ENCODE measurements at regions not wholly inside any gene's neighbourhood (a gene's known extent, or its start where the extent isn't known, plus 50 kb on each side); places are given as distances from the start of the nearest gene placed in this dataset.

DNA sequence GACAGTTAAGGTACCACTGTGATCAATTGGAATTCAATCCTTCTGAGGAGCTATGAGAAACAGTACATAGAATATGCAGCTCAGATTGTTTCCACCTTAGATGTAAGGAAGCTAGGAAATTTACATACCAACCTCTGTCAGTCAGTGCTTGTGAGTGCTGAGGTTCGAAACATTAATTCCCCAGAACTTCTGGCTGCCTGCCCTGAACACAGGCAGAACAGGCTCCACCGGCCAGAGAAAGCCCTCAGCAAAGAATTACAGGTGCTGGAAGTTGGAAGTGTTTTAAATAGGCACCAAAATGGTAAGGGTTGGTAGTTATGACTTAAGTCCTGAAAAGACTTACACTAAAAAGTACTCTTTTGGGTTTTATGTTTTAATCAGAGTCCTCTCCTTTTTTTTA, 651.8 kb downstream of the C4orf33 start:
- WGBS (ENCODE audit: extremely low coverage, insufficient coverage, insufficient read length): no CpG with 5 or more reads among the region's 2 CpGs
- DNase-seq: peak in 1 of 2 donors; percentile 19

DNA sequence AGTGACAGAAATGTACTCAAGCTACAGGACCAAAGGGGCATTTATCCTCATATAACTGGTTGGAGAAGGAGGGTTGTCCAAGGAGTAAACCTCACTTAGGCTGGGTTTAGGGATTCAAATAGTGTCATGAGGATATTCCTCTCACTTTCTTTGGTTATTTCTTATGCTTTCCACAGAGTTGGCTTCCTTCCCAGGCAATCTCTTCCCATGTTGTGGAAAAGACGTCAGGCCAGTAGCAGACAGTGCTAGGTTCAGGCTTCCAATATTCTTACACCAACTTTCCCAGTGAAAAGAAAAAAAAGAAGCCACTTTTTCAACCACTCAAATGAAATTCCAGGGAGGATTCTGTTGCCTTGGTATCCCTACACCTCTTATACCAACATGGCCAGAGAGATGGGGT, 653.0 kb downstream of the C4orf33 start:
- H3K9ac ChIP-seq (ENCODE audit: low read length): no peak overlapping the region
- H4K8ac ChIP-seq (ENCODE audit: low read depth, low read length): no peak overlapping the region
- H3K18ac ChIP-seq (ENCODE audit: low read length): no peak overlapping the region
- no peak overlapping the region for H3K4ac ChIP-seq (ENCODE audit: low read depth, low read length)
- no peaks in the 10 kb centered on the region for H3K79me2 ChIP-seq (ENCODE audit: control insufficient read depth, insufficient read depth, low read length, poor library complexity)
- no peak overlapping the region for H4K91ac ChIP-seq (ENCODE audit: low read depth, low read length)
- H3K14ac ChIP-seq (ENCODE audit: low read length): no peak overlapping the region
- DNase-seq: no peak
- no peaks in the 10 kb centered on the region for H3K36me3 ChIP-seq (ENCODE audit: control insufficient read depth in 1 of 2, insufficient read depth in 2 of 2, low read length in 2 of 2)
- H3K9me3 ChIP-seq (ENCODE audit: insufficient read depth, low read depth, low read length): no peaks in the 10 kb centered on the region
- no peak overlapping the region for H3K4me3 ChIP-seq (ENCODE audit: low read depth, low read length)
- H2BK120ac ChIP-seq (ENCODE audit: insufficient read depth, low read length, poor library complexity): no peak overlapping the region
- no peaks in the 10 kb centered on the region for H3K4me1 ChIP-seq (ENCODE audit: control insufficient read depth in 1 of 2, insufficient read depth in 2 of 2, low read length in 2 of 2)
- no peak overlapping the region for H2BK12ac ChIP-seq (ENCODE audit: low read length)
- H3K4me2 ChIP-seq (ENCODE audit: low read length): no peak overlapping the region
- whole genome bisulfite sequencing (ENCODE audit: extremely low coverage, insufficient coverage, insufficient read length): no CpG with 5 or more reads among the region's 1 CpG
- no peak overlapping the region for H3K27ac ChIP-seq (ENCODE audit: low read depth, low read length)
- no peaks in the 10 kb centered on the region for H3K27me3 ChIP-seq (ENCODE audit: insufficient read depth, low read length)
- no peak overlapping the region for H4K12ac ChIP-seq (ENCODE audit: low read depth, low read length)
- H2BK5ac ChIP-seq (ENCODE audit: low read depth, low read length, poor library complexity): no peak overlapping the region
- no peak overlapping the region for H2AK5ac ChIP-seq (ENCODE audit: low read length)
- H2AFZ ChIP-seq (ENCODE audit: insufficient read depth, low read length, poor library complexity): no peak overlapping the region
- H3K23ac ChIP-seq (ENCODE audit: low read length): no peak overlapping the region
- no peaks in the 10 kb centered on the region for H3K79me1 ChIP-seq (ENCODE audit: low read length)

More for the DNA sequence above, 651.8 kb downstream of the C4orf33 start:
- Histone ChIP-seq H4K12ac (ENCODE audit: low read depth, low read length) (no peak overlapping the region), H3K18ac (ENCODE audit: low read length) (no peak overlapping the region), H3K9ac (ENCODE audit: low read length) (no peak overlapping the region), H4K8ac (ENCODE audit: low read depth, low read length) (no peak overlapping the region), H3K27me3 (ENCODE audit: insufficient read depth, low read length) (no peaks in the 10 kb centered on the region), H3K4me1 (ENCODE audit: control insufficient read depth in 1 of 2, insufficient read depth in 2 of 2, low read length in 2 of 2) (no peaks in the 10 kb centered on the region), H3K4me2 (ENCODE audit: low read length) (no peak overlapping the region), H2AFZ (ENCODE audit: insufficient read depth, low read length, poor library complexity) (no peak overlapping the region), H3K9me3 (ENCODE audit: insufficient read depth, low read depth, low read length) (no peaks in the 10 kb centered on the region), H3K36me3 (ENCODE audit: control insufficient read depth in 1 of 2, insufficient read depth in 2 of 2, low read length in 2 of 2) (no peaks in the 10 kb centered on the region), H3K23ac (ENCODE audit: low read length) (no peak overlapping the region), H3K79me2 (ENCODE audit: control insufficient read depth, insufficient read depth, low read length, poor library complexity) (no peaks in the 10 kb centered on the region), H3K14ac (ENCODE audit: low read length) (no peak overlapping the region), H3K4me3 (ENCODE audit: low read depth, low read length) (no peak overlapping the region), H3K79me1 (ENCODE audit: low read length) (no peaks in the 10 kb centered on the region), H3K4ac (ENCODE audit: low read depth, low read length) (no peak overlapping the region), H2BK12ac (ENCODE audit: low read length) (no peak overlapping the region), H2AK5ac (ENCODE audit: low read length) (no peak overlapping the region), H4K91ac (ENCODE audit: low read depth, low read length) (no peak overlapping the region), H3K27ac (ENCODE audit: low read depth, low read length) (no peak overlapping the region), H2BK120ac (ENCODE audit: insufficient read depth, low read length, poor library complexity) (no peak overlapping the region), H2BK5ac (ENCODE audit: low read depth, low read length, poor library complexity) (no peak overlapping the region)

DNA sequence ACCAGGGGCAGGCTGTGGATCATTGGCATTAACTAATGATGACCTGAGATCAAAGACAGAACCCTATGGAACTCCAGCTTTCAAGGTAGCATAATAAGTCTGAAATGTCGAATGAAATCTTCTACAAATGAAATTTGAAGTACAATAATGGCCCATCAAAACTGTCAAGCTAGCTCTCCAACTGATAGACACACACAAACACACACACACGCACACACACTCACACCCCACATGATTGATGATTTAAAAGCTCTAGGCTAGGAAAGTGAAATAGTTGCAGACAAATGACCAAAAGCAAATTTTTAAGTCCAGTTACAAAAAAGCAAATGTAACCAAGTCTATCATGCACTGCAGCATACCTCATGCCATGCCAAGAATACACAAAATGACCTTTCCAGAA, 655.7 kb downstream of the C4orf33 start:
- no peak overlapping the region for H3K4ac ChIP-seq (ENCODE audit: low read depth, low read length)
- no peak overlapping the region for H4K8ac ChIP-seq (ENCODE audit: low read depth, low read length)
- H3K4me2 ChIP-seq (ENCODE audit: low read length): no peak overlapping the region
- no peaks in the 10 kb centered on the region for H3K4me1 ChIP-seq (ENCODE audit: control insufficient read depth in 1 of 2, insufficient read depth in 2 of 2, low read length in 2 of 2)
- no peak overlapping the region for H2AK5ac ChIP-seq (ENCODE audit: low read length)
- no peaks in the 10 kb centered on the region for H3K79me1 ChIP-seq (ENCODE audit: low read length)
- H3K23ac ChIP-seq (ENCODE audit: low read length): no peak overlapping the region
- no peak overlapping the region for H3K9ac ChIP-seq (ENCODE audit: low read length)
- no peaks in the 10 kb centered on the region for H3K36me3 ChIP-seq (ENCODE audit: control insufficient read depth in 1 of 2, insufficient read depth in 2 of 2, low read length in 2 of 2)
- H3K27ac ChIP-seq (ENCODE audit: low read depth, low read length): no peak overlapping the region
- H4K91ac ChIP-seq (ENCODE audit: low read depth, low read length): no peak overlapping the region
- no peaks in the 10 kb centered on the region for H3K27me3 ChIP-seq (ENCODE audit: insufficient read depth, low read length)
- DNase-seq: no peak
- no peak overlapping the region for H3K4me3 ChIP-seq (ENCODE audit: low read depth, low read length)
- H4K12ac ChIP-seq (ENCODE audit: low read depth, low read length): no peak overlapping the region
- no peak overlapping the region for H3K14ac ChIP-seq (ENCODE audit: low read length)
- H3K9me3 ChIP-seq (ENCODE audit: insufficient read depth, low read depth, low read length): no peaks in the 10 kb centered on the region
- WGBS (ENCODE audit: extremely low coverage, insufficient coverage, insufficient read length): no CpG with 5 or more reads among the region's 2 CpGs
- no peaks in the 10 kb centered on the region for H3K79me2 ChIP-seq (ENCODE audit: control insufficient read depth, insufficient read depth, low read length, poor library complexity)
- H2BK5ac ChIP-seq (ENCODE audit: low read depth, low read length, poor library complexity): no peak overlapping the region
- no peak overlapping the region for H2BK120ac ChIP-seq (ENCODE audit: insufficient read depth, low read length, poor library complexity)
- H2BK12ac ChIP-seq (ENCODE audit: low read length): no peak overlapping the region
- H2AFZ ChIP-seq (ENCODE audit: insufficient read depth, low read length, poor library complexity): no peak overlapping the region
- H3K18ac ChIP-seq (ENCODE audit: low read length): no peak overlapping the region

DNA sequence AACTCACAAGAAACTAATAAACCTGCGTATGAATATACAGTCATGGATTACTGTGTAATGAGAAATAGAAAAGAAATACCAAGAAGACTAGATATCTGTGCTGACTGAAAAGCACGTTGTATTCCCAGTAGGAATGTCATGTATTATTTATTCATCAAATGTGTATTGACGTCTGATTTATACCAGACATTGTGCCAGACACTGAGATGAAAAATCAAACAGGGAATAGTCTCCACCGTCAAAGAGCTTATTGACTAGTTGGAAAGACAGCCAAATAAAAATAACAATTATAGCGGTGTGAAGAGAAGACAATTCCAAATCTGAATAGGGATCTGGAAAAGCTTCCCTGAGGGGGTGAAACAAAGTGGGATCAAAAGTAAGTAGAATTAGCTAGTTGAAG, 687.6 kb downstream of the C4orf33 start:
- no peak overlapping the region for H2BK120ac ChIP-seq (ENCODE audit: insufficient read depth, low read length, poor library complexity)
- no peaks in the 10 kb centered on the region for H3K79me1 ChIP-seq (ENCODE audit: low read length)
- H3K4ac ChIP-seq (ENCODE audit: low read depth, low read length): no peak overlapping the region
- no peak overlapping the region for H3K18ac ChIP-seq (ENCODE audit: low read length)
- H3K14ac ChIP-seq (ENCODE audit: low read length): no peak overlapping the region
- no peaks in the 10 kb centered on the region for H3K9me3 ChIP-seq (ENCODE audit: insufficient read depth, low read depth, low read length)
- H3K36me3 ChIP-seq (ENCODE audit: control insufficient read depth in 1 of 2, insufficient read depth in 2 of 2, low read length in 2 of 2): no peaks in the 10 kb centered on the region
- H3K4me2 ChIP-seq (ENCODE audit: low read length): no peak overlapping the region
- no peaks in the 10 kb centered on the region for H3K4me1 ChIP-seq (ENCODE audit: control insufficient read depth in 1 of 2, insufficient read depth in 2 of 2, low read length in 2 of 2)
- H3K9ac ChIP-seq (ENCODE audit: low read length): no peak overlapping the region
- H2AK5ac ChIP-seq (ENCODE audit: low read length): no peak overlapping the region
- H3K23ac ChIP-seq (ENCODE audit: low read length): no peak overlapping the region
- H2AFZ ChIP-seq (ENCODE audit: insufficient read depth, low read length, poor library complexity): no peak overlapping the region
- H3K79me2 ChIP-seq (ENCODE audit: control insufficient read depth, insufficient read depth, low read length, poor library complexity): no peaks in the 10 kb centered on the region
- H4K91ac ChIP-seq (ENCODE audit: low read depth, low read length): no peak overlapping the region
- no peak overlapping the region for H4K12ac ChIP-seq (ENCODE audit: low read depth, low read length)
- no peak overlapping the region for H3K4me3 ChIP-seq (ENCODE audit: low read depth, low read length)
- H2BK12ac ChIP-seq (ENCODE audit: low read length): no peak overlapping the region
- DNase-seq: no peak
- H3K27ac ChIP-seq (ENCODE audit: low read depth, low read length): no peak overlapping the region
- no peak overlapping the region for H4K8ac ChIP-seq (ENCODE audit: low read depth, low read length)
- no CpG with 5 or more reads among the region's 5 CpGs for WGBS (ENCODE audit: extremely low coverage, insufficient coverage, insufficient read length)
- H3K27me3 ChIP-seq (ENCODE audit: insufficient read depth, low read length): no peaks in the 10 kb centered on the region
- no peak overlapping the region for H2BK5ac ChIP-seq (ENCODE audit: low read depth, low read length, poor library complexity)
